GM23338 (cell line): ENCODE measurements at regions not wholly inside any gene's neighbourhood (a gene's known extent, or its start where the extent isn't known, plus 50 kb on each side); places are given as distances from the start of the nearest gene placed in this dataset.

Experiments used
- ATAC-seq: fragments of 200-7000 bp; cut with Tn5 transposase; 3 replicates; pipeline ENCODE4 v1.9.1; 2020
- DNase-seq: peaks from one replicate; pipeline ENCODE4 v3.0.0-alpha.2; 2015; ENCODE audit warnings: low spot score
- H2AFZ ChIP-seq: fragments of 200-600 bp; sonication (generic); 2 replicates; pipeline ENCODE4 v1.8.0; 2016; ENCODE audit warnings: antibody characterized with exemption, mild to moderate bottlenecking, moderate library complexity
- H3F3A ChIP-seq: fragments of 200-600 bp; sonication (generic); replicated peaks from 2 replicates; pipeline ENCODE4 v1.8.0; 2017; ENCODE audit warnings: antibody characterized with exemption, mixed run types, low read depth
- H3K27ac ChIP-seq: fragments of 200-600 bp; sonication (generic); 2 replicates; pipeline ENCODE4 v1.6.1; 2016; ENCODE audit warnings: low read depth
- H3K27me3 ChIP-seq: fragments of 200-600 bp; sonication (generic); 2 replicates; pipeline ENCODE4 v1.8.0; 2016; ENCODE audit warnings: mild to moderate bottlenecking, mixed run types, moderate library complexity; ENCODE audit not compliant: insufficient read depth
- H3K36me3 ChIP-seq: fragments of 200-600 bp; sonication (generic); 2 replicates; pipeline ENCODE4 v1.8.0; 2016; ENCODE audit warnings: mild to moderate bottlenecking; ENCODE audit not compliant: insufficient read depth
- H3K4me1 ChIP-seq: fragments of 200-600 bp; sonication (generic); 2 replicates; pipeline ENCODE4 v1.8.0; 2016; ENCODE audit warnings: mild to moderate bottlenecking, moderate library complexity; ENCODE audit not compliant: insufficient read depth
- H3K4me2 ChIP-seq: fragments of 200-600 bp; sonication (generic); 2 replicates; pipeline ENCODE4 v1.7.1; 2017; ENCODE audit warnings: mixed run types
- H3K4me3 ChIP-seq: fragments of 200-600 bp; sonication (generic); 2 replicates; pipeline ENCODE4 v1.6.1; 2016; ENCODE audit warnings: mixed run types
- H3K79me2 ChIP-seq: fragments of 200-600 bp; sonication (generic); replicated peaks from 2 replicates; pipeline ENCODE4 v1.8.0; 2017; ENCODE audit warnings: mild to moderate bottlenecking; ENCODE audit not compliant: insufficient read depth
- H3K9me2 ChIP-seq: fragments of 200-600 bp; sonication (generic); 2 replicates; pipeline ENCODE4 v1.8.0; 2017; ENCODE audit not compliant: insufficient read depth
- H4K20me1 ChIP-seq: fragments of 200-600 bp; sonication (generic); replicated peaks from 2 replicates; pipeline ENCODE4 v1.8.0; 2017; ENCODE audit warnings: mild to moderate bottlenecking; ENCODE audit not compliant: insufficient read depth
- H3K27ac Mint-ChIP-seq: 2 replicates; pipeline ENCODE4 v1.8.0; 2020; ENCODE audit warnings: inconsistent platforms, mild to moderate bottlenecking, moderate library complexity, mixed read lengths
- H3K27me3 Mint-ChIP-seq: 3 replicates; pipeline ENCODE4 v1.8.0; 2022; ENCODE audit warnings: low read depth, mild to moderate bottlenecking, moderate library complexity, mixed read lengths, inconsistent platforms; ENCODE audit not compliant: insufficient read depth, poor library complexity
- H3K36me3 Mint-ChIP-seq: 3 replicates; pipeline ENCODE4 v1.8.0; 2021; ENCODE audit warnings: low read depth, mild to moderate bottlenecking, inconsistent platforms, moderate library complexity, mixed read lengths
- H3K4me1 Mint-ChIP-seq: 3 replicates; pipeline ENCODE4 v1.8.0; 2020; ENCODE audit warnings: mild to moderate bottlenecking, inconsistent platforms, mixed read lengths
- H3K4me3 Mint-ChIP-seq: 3 replicates; pipeline ENCODE4 v1.8.0; 2021; ENCODE audit warnings: moderate library complexity, mild to moderate bottlenecking, inconsistent platforms, mixed read lengths
- H3K9me3 Mint-ChIP-seq: 3 replicates; pipeline ENCODE4 v1.8.0; 2020; ENCODE audit warnings: moderate library complexity, mild to moderate bottlenecking, inconsistent platforms, mixed read lengths
- CREB1 ChIP-seq: fragments of 250-450 bp; sonication (Bioruptor Pico); IDR thresholded peaks from 2 replicates; pipeline ENCODE4 v1.5.0; 2020; ENCODE audit warnings: low read depth, mild to moderate bottlenecking, moderate library complexity
- CTCF ChIP-seq, 2 experiments: fragments of 200-600 bp in 1 of 2; sonication (generic) in 1 of 2; conservative IDR thresholded peaks; 2 replicates each; pipeline versions ENCODE4 v1.5.1 to v1.6.1; 2016 to 2017; ENCODE audit warnings: antibody characterized with exemption in 2 of 2, low read depth in 2 of 2, mild to moderate bottlenecking in 2 of 2, moderate library complexity in 1 of 2
- EZH2 ChIP-seq: fragments of 200-600 bp; sonication (generic); IDR thresholded peaks from one replicate; pipeline ENCODE4 v1.8.0; 2017; ENCODE audit warnings: antibody characterized with exemption, mild to moderate bottlenecking, low read depth; ENCODE audit not compliant: unreplicated experiment
- EZH2phosphoT487 ChIP-seq: fragments of 200-600 bp; sonication (generic); IDR thresholded peaks from one replicate; pipeline ENCODE4 v1.8.1; 2018; ENCODE audit warnings: antibody characterized with exemption; ENCODE audit not compliant: unreplicated experiment
- JUNB ChIP-seq: IDR thresholded peaks from one replicate; pipeline ENCODE4 v1.6.1; 2016; ENCODE audit warnings: antibody characterized with exemption; ENCODE audit not compliant: unreplicated experiment
- NANOG ChIP-seq: IDR thresholded peaks from 2 replicates; pipeline ENCODE4 v1.6.1; 2016; ENCODE audit warnings: antibody characterized with exemption, borderline replicate concordance
- POLR2AphosphoS5 ChIP-seq: IDR thresholded peaks from 2 replicates; pipeline ENCODE4 v1.6.1; 2016; ENCODE audit warnings: antibody characterized with exemption, low read depth
- STAT1 ChIP-seq: IDR thresholded peaks from one replicate; pipeline ENCODE4 v1.6.1; 2016; ENCODE audit warnings: antibody characterized with exemption; ENCODE audit not compliant: unreplicated experiment
- ZNF114 ChIP-seq: fragments of 250-450 bp; sonication (Bioruptor Pico); IDR thresholded peaks from 2 replicates; pipeline ENCODE4 v1.5.0; 2020; ENCODE audit warnings: mild to moderate bottlenecking, moderate library complexity
- ZNF331 ChIP-seq: fragments of 250-450 bp; sonication (Bioruptor Pico); IDR thresholded peaks from 2 replicates; pipeline ENCODE4 v1.5.0; 2020; ENCODE audit warnings: low read depth, mild to moderate bottlenecking, moderate library complexity
- TF ChIP-seq, protein P1 (sequence below): fragments of 250-450 bp; sonication (Bioruptor Pico); IDR thresholded peaks from 2 replicates; pipeline ENCODE4 v1.5.0; 2020; ENCODE audit warnings: mild to moderate bottlenecking, moderate library complexity

DNA sequence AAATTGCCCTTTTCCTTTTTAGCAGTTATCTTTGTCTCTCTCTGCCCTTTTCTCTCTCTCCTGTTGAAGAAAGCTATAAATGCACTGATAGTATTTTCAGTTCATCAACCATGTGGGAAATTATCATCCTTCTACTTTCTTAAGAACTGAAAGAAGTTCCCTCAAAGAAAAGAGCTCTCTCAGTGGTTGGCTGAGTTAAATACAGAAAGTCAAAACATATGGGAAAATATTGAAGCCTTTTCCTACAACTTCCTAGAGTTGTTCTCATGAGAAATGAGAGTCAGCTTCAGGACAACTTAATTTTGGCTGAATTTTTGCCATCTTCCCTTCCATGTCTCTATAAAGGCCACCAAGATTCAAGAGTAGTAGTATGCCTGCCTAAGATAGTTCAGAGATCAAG lies 96.7 kb downstream of the NFKBIZ start:
- no peak overlapping the region for H3K27ac Mint-ChIP-seq
- H3K4me3 ChIP-seq: no peak overlapping the region
- no peaks in the 10 kb centered on the region for H3K36me3 ChIP-seq
- no peaks in the 10 kb centered on the region for H3K79me2 ChIP-seq
- no peaks in the 10 kb centered on the region for H3F3A ChIP-seq
- no peaks in the 10 kb centered on the region for H3K9me3 Mint-ChIP-seq
- no peaks in the 10 kb centered on the region for H3K4me1 Mint-ChIP-seq
- H3K4me1 ChIP-seq: no peaks in the 10 kb centered on the region
- H3K4me3 Mint-ChIP-seq: no peak overlapping the region
- no peak for TF ChIP-seq STAT1
- TF ChIP-seq ZNF114: no peak
- no peak for TF ChIP-seq CREB1 (CRISPR knock-in tag)
- TF ChIP-seq EZH2: no peak
- no peak for TF ChIP-seq CTCF (conservative IDR thresholded peaks at IDR 0.05; ENCODE audit: low read depth in 2 of 2)
- no peak for TF ChIP-seq NANOG
- TF ChIP-seq ZNF331 (CRISPR knock-in tag): no peak
- no peak for TF ChIP-seq POLR2AphosphoS5
- no peak for TF ChIP-seq EZH2phosphoT487
- no peak for TF ChIP-seq JUNB
- TF ChIP-seq, protein P1, sequence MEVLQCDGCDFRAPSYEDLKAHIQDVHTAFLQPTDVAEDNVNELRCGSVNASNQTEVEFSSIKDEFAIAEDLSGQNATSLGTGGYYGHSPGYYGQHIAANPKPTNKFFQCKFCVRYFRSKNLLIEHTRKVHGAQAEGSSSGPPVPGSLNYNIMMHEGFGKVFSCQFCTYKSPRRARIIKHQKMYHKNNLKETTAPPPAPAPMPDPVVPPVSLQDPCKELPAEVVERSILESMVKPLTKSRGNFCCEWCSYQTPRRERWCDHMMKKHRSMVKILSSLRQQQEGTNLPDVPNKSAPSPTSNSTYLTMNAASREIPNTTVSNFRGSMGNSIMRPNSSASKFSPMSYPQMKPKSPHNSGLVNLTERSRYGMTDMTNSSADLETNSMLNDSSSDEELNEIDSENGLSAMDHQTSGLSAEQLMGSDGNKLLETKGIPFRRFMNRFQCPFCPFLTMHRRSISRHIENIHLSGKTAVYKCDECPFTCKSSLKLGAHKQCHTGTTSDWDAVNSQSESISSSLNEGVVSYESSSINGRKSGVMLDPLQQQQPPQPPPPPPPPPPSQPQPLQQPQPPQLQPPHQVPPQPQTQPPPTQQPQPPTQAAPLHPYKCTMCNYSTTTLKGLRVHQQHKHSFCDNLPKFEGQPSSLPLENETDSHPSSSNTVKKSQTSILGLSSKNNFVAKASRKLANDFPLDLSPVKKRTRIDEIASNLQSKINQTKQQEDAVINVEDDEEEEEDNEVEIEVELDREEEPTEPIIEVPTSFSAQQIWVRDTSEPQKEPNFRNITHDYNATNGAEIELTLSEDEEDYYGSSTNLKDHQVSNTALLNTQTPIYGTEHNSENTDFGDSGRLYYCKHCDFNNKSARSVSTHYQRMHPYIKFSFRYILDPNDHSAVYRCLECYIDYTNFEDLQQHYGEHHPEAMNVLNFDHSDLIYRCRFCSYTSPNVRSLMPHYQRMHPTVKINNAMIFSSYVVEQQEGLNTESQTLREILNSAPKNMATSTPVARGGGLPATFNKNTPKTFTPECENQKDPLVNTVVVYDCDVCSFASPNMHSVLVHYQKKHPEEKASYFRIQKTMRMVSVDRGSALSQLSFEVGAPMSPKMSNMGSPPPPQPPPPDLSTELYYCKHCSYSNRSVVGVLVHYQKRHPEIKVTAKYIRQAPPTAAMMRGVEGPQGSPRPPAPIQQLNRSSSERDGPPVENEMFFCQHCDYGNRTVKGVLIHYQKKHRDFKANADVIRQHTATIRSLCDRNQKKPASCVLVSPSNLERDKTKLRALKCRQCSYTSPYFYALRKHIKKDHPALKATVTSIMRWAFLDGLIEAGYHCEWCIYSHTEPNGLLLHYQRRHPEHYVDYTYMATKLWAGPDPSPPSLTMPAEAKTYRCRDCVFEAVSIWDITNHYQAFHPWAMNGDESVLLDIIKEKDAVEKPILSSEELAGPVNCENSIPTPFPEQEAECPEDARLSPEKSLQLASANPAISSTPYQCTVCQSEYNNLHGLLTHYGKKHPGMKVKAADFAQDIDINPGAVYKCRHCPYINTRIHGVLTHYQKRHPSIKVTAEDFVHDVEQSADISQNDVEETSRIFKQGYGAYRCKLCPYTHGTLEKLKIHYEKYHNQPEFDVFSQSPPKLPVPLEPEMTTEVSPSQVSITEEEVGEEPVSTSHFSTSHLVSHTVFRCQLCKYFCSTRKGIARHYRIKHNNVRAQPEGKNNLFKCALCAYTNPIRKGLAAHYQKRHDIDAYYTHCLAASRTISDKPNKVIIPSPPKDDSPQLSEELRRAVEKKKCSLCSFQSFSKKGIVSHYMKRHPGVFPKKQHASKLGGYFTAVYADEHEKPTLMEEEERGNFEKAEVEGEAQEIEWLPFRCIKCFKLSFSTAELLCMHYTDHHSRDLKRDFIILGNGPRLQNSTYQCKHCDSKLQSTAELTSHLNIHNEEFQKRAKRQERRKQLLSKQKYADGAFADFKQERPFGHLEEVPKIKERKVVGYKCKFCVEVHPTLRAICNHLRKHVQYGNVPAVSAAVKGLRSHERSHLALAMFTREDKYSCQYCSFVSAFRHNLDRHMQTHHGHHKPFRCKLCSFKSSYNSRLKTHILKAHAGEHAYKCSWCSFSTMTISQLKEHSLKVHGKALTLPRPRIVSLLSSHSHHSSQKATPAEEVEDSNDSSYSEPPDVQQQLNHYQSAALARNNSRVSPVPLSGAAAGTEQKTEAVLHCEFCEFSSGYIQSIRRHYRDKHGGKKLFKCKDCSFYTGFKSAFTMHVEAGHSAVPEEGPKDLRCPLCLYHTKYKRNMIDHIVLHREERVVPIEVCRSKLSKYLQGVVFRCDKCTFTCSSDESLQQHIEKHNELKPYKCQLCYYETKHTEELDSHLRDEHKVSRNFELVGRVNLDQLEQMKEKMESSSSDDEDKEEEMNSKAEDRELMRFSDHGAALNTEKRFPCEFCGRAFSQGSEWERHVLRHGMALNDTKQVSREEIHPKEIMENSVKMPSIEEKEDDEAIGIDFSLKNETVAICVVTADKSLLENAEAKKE (CRISPR knock-in tag): no peak
- no peak for ATAC-seq
- no peaks in the 10 kb centered on the region for H4K20me1 ChIP-seq
- DNase-seq: no peak
- 0 out of 2 replicates have a peak, but pooled peaks cover 4% of the 10 kb centered on the region for H3K9me2 ChIP-seq
- H3K27me3 Mint-ChIP-seq: peaks cover 1% of the 10 kb centered on the region
- no peaks in the 10 kb centered on the region for H3K27me3 ChIP-seq
- no peaks in the 10 kb centered on the region for H3K36me3 Mint-ChIP-seq
- no peak overlapping the region for H2AFZ ChIP-seq
- H3K27ac ChIP-seq: no peak overlapping the region
- H3K4me2 ChIP-seq: no peak overlapping the region
